NB4 (cell line): ENCODE measurements at regions not wholly inside any gene's neighbourhood (a gene's known extent, or its start where the extent isn't known, plus 50 kb on each side); places are given as distances from the start of the nearest gene placed in this dataset.

Experiments
- CTCF ChIP-seq: IDR thresholded peaks from one replicate; pipeline ENCODE4 v1.5.1; 2012; ENCODE audit warnings: low read depth, low read length
- MYC ChIP-seq: IDR thresholded peaks from 2 replicates; pipeline ENCODE4 v1.6.1; 2011; ENCODE audit warnings: low read depth, low read length
- POLR2A ChIP-seq: IDR thresholded peaks from 2 replicates; pipeline ENCODE4 v1.6.1; 2011; ENCODE audit warnings: mild to moderate bottlenecking; ENCODE audit not compliant: insufficient read length; ENCODE audit errors: extremely low read depth

- TF ChIP-seq CTCF (no peak), POLR2A (no peak), MYC (no peak)
Observed at GRCh38 chr2:109711230-109712122, 82.6 kb upstream of the RGPD5 start.
